ENCODE measurements at regions not wholly inside any gene's neighbourhood (a gene's known extent, or its start where the extent isn't known, plus 50 kb on each side); places are given as distances from the start of the nearest gene placed in this dataset.

GRCh38 chr11:96781082-96781481, 391.3 kb downstream of the JRKL start:
- H3K4me3 ChIP-seq (ENCODE audit: low read depth, low read length) = no peak overlapping the region
- no peak for DNase-seq (ENCODE audit: low read depth)
- TF ChIP-seq, protein P1, sequence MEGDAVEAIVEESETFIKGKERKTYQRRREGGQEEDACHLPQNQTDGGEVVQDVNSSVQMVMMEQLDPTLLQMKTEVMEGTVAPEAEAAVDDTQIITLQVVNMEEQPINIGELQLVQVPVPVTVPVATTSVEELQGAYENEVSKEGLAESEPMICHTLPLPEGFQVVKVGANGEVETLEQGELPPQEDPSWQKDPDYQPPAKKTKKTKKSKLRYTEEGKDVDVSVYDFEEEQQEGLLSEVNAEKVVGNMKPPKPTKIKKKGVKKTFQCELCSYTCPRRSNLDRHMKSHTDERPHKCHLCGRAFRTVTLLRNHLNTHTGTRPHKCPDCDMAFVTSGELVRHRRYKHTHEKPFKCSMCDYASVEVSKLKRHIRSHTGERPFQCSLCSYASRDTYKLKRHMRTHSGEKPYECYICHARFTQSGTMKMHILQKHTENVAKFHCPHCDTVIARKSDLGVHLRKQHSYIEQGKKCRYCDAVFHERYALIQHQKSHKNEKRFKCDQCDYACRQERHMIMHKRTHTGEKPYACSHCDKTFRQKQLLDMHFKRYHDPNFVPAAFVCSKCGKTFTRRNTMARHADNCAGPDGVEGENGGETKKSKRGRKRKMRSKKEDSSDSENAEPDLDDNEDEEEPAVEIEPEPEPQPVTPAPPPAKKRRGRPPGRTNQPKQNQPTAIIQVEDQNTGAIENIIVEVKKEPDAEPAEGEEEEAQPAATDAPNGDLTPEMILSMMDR (conservative IDR thresholded peaks at IDR 0.05; ENCODE audit: low read depth, low read length) = no peak

- no peak for DNase-seq (ENCODE audit: low read depth)
- TF ChIP-seq, protein P1 (conservative IDR thresholded peaks at IDR 0.05; ENCODE audit: low read depth, low read length) = no peak
- H3K4me3 ChIP-seq (ENCODE audit: low read depth, low read length) = no peak overlapping the region
Measured at GRCh38 chr11:96782632-96783031, 392.8 kb downstream of the JRKL start.

GRCh38 chr11:96783311-96783710, 393.5 kb downstream of the JRKL start:
- TF ChIP-seq, protein P1 (conservative IDR thresholded peaks at IDR 0.05; ENCODE audit: low read depth, low read length) = no peak
- DNase-seq (ENCODE audit: low read depth) = no peak
- H3K4me3 ChIP-seq (ENCODE audit: low read depth, low read length) = no peak overlapping the region

DNA sequence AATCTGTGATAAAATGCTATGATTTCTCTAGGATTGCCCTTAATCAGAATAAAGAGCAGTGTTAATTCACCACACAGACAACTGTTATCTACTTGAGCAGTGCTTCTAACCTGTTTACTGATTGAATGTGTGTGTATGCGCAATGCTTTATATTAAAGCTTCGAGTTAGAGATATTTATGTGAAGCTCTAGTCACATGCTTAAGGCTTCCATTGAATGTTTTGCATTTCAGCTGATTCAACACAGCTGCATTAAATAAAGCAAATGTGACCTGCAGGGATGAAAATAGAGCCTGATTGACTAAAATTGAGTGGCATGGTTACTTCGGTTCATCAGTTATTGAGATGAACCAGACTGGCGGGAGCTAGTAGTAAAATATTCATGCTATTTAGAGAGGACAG, 395.3 kb downstream of the JRKL start:
- DNase-seq (ENCODE audit: low read depth) = no peak
- TF ChIP-seq, protein P1 (conservative IDR thresholded peaks at IDR 0.05; ENCODE audit: low read depth, low read length) = no peak
- no peak overlapping the region for H3K4me3 ChIP-seq (ENCODE audit: low read depth, low read length)

DNA sequence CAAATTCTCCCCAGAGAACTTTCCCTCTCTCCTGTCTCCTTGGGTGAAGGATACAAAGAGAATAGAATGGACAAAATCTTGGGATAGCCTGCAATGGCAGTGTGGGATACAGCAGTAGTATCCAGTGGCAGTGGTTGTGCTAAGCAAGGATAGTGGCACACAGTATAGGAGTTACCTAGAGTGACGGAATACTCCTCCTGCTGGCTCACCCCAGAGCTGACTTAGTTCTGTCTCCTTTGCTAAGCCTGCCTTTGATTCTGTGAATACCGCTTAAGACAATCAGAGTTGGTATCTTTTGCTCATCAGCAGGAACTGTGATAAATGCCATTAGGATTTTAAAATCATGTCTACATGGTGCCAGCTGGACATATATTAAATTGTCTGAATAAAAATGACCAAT, 404.3 kb downstream of the JRKL start:
- TF ChIP-seq, protein P1 (conservative IDR thresholded peaks at IDR 0.05; ENCODE audit: low read depth, low read length) = no peak
- no peak for DNase-seq (ENCODE audit: low read depth)
- H3K4me3 ChIP-seq (ENCODE audit: low read depth, low read length) = no peak overlapping the region

DNA sequence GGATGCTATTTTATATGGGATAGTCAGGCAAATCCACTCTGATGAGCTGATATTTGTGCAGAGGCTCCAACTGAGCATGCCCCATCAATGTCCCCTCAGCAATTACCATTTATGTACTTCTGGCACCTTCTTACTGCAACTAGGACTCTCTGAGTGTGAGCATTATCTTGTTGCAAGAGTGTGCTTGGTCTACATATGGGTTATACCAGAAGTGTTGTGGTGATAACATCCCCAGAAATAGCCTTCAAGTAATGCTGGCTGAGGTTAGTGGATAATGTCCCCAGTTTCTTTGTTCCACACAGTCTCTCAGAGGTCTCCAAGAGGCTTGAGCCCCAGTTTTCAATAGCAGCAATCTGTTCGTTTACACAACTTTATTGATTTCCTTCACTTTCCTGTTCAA, 408.6 kb downstream of the JRKL start:
- DNase-seq (ENCODE audit: low read depth) = no peak
- TF ChIP-seq, protein P1 (conservative IDR thresholded peaks at IDR 0.05; ENCODE audit: low read depth, low read length) = no peak
- no peak overlapping the region for H3K4me3 ChIP-seq (ENCODE audit: low read depth, low read length)

- no peak overlapping the region for H3K4me3 ChIP-seq (ENCODE audit: low read depth, low read length)
- no peak for DNase-seq (ENCODE audit: low read depth)
- TF ChIP-seq, protein P1 (conservative IDR thresholded peaks at IDR 0.05; ENCODE audit: low read depth, low read length) = no peak
Measured at GRCh38 chr11:96815236-96815635, 425.4 kb downstream of the JRKL start.
